OCI-LY3 (cell line): ENCODE measurements at regions not wholly inside any gene's neighbourhood (a gene's known extent, or its start where the extent isn't known, plus 50 kb on each side); places are given as distances from the start of the nearest gene placed in this dataset.

Experiments
- H2AFZ ChIP-seq: fragments of 200-600, 300-600 bp; shearing (Covaris generic); 2 replicates; pipeline ENCODE4 v1.6.0; 2014; ENCODE audit warnings: antibody characterized with exemption, low read depth, low read length
- H3K27ac ChIP-seq: fragments of 200-600, 300-600 bp; sonication (generic); 2 replicates; pipeline ENCODE4 v1.5.1; 2014; ENCODE audit warnings: mild to moderate bottlenecking, low read length, moderate library complexity, mixed read lengths
- H3K27me3 ChIP-seq: fragments of 200-600, 300-600 bp; sonication (generic); 2 replicates; pipeline ENCODE4 v1.6.1; 2014; ENCODE audit warnings: low read depth, low read length, mixed read lengths
- H3K36me3 ChIP-seq: fragments of 200-600, 300-600 bp; sonication (generic); replicated peaks from 2 replicates; pipeline ENCODE3; 2014; ENCODE audit warnings: low read depth, low read length, mixed read lengths
- H3K4me1 ChIP-seq: fragments of 300-600, 200-600 bp; sonication (generic); 2 replicates; pipeline ENCODE4 v1.6.1; 2014; ENCODE audit warnings: low read length, mixed read lengths
- H3K4me2 ChIP-seq: fragments of 200-600, 300-600 bp; sonication (generic); 2 replicates; pipeline ENCODE4 v1.6.1; 2014; ENCODE audit warnings: low read length, mixed read lengths
- H3K4me3 ChIP-seq: fragments of 300-600, 200-600 bp; sonication (generic); 2 replicates; pipeline ENCODE4 v1.5.1; 2014; ENCODE audit warnings: antibody characterized with exemption, mild to moderate bottlenecking, low read length, moderate library complexity
- H3K79me2 ChIP-seq: fragments of 300-600, 200-600 bp; shearing (Covaris generic); 2 replicates; pipeline ENCODE4 v1.6.1; 2014; ENCODE audit warnings: mild to moderate bottlenecking, low read length, mixed read lengths
- H3K9ac ChIP-seq: fragments of 300-600, 200-600 bp; shearing (Covaris generic); 2 replicates; pipeline ENCODE4 v1.6.0; 2014; ENCODE audit warnings: mild to moderate bottlenecking, low read length, moderate library complexity
- H3K9me3 ChIP-seq: fragments of 200-600, 300-600 bp; shearing (Covaris generic); 2 replicates; pipeline ENCODE4 v1.6.1; 2014; ENCODE audit warnings: low read length, mixed read lengths; ENCODE audit not compliant: insufficient read depth
- H4K20me1 ChIP-seq: fragments of 200-600, 300-600 bp; sonication (generic); 2 replicates; pipeline ENCODE4 v1.6.1; 2016; ENCODE audit warnings: low read length, mixed read lengths; ENCODE audit not compliant: insufficient read depth
- EZH2phosphoT487 ChIP-seq: fragments of 200-600 bp; shearing (Covaris generic); IDR thresholded peaks from 2 replicates; pipeline ENCODE4 v1.6.1; 2018; ENCODE audit warnings: antibody characterized with exemption, mixed run types, low read depth
- TF ChIP-seq, protein P1 (sequence below): fragments of 200-600, 300-600 bp; sonication (generic); IDR thresholded peaks from 2 replicates; pipeline ENCODE4 v1.5.1; 2014; ENCODE audit warnings: antibody characterized with exemption, low read length, low read depth

DNA sequence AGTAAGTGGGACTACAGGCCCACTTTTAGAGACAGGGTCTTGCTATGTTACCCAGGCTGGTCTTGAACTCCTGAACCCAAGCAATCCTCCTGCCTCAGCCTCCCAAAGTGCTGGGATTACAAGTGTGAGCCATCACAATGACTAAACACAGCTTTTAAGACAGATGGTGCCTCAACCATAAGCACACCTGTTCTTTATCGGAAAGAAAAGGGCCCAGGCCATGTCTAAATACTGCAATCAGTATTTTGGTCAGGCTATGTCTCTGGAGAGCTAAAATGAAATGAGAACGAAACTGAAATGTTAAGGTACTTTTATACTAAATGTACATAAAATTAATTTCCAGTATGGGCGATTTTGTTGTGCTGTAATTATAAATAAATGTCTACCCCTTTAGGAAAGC is 69.5 kb upstream of the SPTBN1 start:
- no peak overlapping the region for H3K4me3 ChIP-seq
- H4K20me1 ChIP-seq, result no peaks in the 10 kb centered on the region
- H3K4me2 ChIP-seq, result no peak overlapping the region
- no peaks in the 10 kb centered on the region for H3K4me1 ChIP-seq
- no peaks in the 10 kb centered on the region for H3K79me2 ChIP-seq
- H3K9ac ChIP-seq, result no peak overlapping the region
- H3K9me3 ChIP-seq, result no peaks in the 10 kb centered on the region
- no peak overlapping the region for H3K27ac ChIP-seq
- no peaks in the 10 kb centered on the region for H3K36me3 ChIP-seq
- H2AFZ ChIP-seq, result no peak overlapping the region
- TF ChIP-seq EZH2phosphoT487, result no peak
- TF ChIP-seq, protein P1, sequence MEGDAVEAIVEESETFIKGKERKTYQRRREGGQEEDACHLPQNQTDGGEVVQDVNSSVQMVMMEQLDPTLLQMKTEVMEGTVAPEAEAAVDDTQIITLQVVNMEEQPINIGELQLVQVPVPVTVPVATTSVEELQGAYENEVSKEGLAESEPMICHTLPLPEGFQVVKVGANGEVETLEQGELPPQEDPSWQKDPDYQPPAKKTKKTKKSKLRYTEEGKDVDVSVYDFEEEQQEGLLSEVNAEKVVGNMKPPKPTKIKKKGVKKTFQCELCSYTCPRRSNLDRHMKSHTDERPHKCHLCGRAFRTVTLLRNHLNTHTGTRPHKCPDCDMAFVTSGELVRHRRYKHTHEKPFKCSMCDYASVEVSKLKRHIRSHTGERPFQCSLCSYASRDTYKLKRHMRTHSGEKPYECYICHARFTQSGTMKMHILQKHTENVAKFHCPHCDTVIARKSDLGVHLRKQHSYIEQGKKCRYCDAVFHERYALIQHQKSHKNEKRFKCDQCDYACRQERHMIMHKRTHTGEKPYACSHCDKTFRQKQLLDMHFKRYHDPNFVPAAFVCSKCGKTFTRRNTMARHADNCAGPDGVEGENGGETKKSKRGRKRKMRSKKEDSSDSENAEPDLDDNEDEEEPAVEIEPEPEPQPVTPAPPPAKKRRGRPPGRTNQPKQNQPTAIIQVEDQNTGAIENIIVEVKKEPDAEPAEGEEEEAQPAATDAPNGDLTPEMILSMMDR, result no peak
- H3K27me3 ChIP-seq, result no peaks in the 10 kb centered on the region

DNA sequence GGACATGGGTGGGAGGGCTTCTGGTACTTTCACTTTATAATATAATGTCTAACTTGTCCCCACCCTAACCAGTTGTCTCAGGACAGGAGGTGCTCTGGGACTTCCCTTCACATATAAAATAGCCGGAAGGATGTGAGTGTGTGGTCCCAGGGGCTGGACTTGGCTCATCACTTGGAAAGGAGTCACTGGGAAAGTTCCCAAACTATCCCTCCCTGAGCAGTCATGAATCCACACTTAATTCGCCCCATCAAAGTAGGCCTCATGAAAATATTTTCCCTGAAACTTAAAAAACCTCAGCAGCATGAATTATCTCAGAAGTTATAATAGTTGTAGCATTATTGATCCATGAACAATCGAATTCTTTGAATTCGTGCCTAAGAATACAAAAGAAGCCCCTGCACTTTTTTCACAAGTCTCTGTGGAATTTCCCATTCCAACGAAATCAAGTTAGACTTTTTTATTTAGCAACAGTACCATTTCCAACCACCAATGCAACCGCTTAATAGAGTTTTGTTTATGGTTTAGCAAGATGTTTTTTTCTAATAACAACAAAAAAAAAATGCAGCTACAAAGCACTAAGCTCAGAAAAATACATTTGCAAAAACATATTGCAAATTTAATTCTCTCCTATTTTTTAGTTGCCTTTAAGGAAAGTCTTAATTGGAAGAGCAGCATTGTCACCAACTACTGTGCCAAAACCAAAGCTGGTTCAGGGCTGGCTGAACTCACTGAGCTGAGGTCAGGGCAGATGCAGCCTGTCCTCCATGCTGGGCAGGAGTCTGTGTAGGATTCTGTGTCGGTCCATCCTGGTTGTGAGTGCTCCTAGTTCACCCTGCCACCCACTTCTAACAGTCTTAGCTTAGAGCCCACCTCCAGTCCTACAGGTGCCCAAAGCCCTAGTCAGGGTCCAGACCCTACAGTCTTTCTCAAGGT is 68.8 kb upstream of the SPTBN1 start:
- Histone ChIP-seq H3K9ac (no peak overlapping the region), H3K9me3 (no peaks in the 10 kb centered on the region), H3K4me1 (no peaks in the 10 kb centered on the region), H4K20me1 (no peaks in the 10 kb centered on the region), H2AFZ (no peak overlapping the region), H3K27ac (no peak overlapping the region), H3K4me3 (no peak overlapping the region), H3K36me3 (no peaks in the 10 kb centered on the region), H3K79me2 (no peaks in the 10 kb centered on the region), H3K4me2 (no peak overlapping the region), H3K27me3 (no peaks in the 10 kb centered on the region)
- TF ChIP-seq, protein P1, result no peak
- TF ChIP-seq EZH2phosphoT487, result no peak

DNA sequence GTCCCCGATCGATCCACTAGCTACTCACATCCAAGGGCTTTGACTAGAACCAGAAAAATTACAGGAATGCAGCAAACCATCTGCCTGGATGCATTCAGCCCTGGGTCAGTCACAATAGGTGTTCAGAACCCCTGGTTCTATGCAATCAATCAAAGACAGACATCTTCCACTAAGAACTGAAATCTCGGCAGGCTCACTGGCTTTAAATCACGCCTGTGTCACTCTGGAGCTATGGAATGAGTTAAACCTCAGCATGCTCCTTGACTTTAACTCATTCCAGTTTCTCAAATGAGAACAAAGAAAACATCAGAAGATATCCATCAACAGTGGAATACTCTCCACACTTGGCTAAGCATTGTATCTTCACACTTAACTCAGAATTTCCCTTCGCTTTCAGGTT is 68.1 kb upstream of the SPTBN1 start:
- Histone ChIP-seq H3K36me3 (no peaks in the 10 kb centered on the region), H3K4me3 (no peak overlapping the region), H3K79me2 (no peaks in the 10 kb centered on the region), H3K4me1 (no peaks in the 10 kb centered on the region), H4K20me1 (no peaks in the 10 kb centered on the region), H3K27me3 (no peaks in the 10 kb centered on the region), H3K9me3 (no peaks in the 10 kb centered on the region), H3K27ac (no peak overlapping the region), H3K9ac (no peak overlapping the region), H3K4me2 (no peak overlapping the region), H2AFZ (no peak overlapping the region)
- TF ChIP-seq, protein P1, result no peak
- no peak for TF ChIP-seq EZH2phosphoT487

DNA sequence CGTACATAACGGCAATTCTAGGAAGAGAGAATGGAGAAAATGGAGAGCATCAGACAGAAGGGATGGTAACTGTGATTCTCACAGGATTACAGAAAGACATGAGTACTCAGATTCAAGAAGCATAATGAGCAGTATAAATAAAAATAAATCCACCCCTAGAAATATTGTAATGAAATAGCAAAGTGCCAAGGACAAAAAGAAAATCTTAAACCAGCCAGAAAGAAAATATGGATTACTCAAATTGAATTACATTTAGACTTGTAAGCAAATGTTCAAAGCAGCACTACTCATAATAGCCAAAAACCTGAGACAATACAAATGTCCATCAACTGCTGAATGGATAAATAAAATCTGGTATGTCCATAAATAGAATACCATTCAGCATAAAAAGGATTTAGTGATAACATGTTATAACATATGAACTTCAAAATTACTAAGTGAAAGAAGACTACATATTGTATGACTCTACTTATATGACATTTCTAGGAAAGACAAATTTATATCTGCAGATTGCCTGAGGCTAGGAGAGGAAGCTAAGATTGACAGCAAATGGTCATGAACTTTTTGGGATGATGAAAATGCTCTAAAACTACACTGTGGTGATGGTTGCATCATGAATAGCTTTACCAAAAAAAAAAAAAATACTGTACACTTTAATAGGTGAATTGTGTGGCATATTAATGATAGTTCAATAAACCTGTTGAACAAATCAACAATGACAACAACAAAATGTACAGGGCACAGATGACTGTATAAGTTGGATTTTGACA is 63.4 kb upstream of the SPTBN1 start:
- Histone ChIP-seq H3K4me1 (peaks cover 8% of the 10 kb centered on the region), H3K4me2 (no peak overlapping the region), H3K27me3 (no peaks in the 10 kb centered on the region), H3K36me3 (no peaks in the 10 kb centered on the region), H2AFZ (no peak overlapping the region), H3K9ac (no peak overlapping the region), H3K4me3 (no peak overlapping the region), H3K79me2 (no peaks in the 10 kb centered on the region), H4K20me1 (no peaks in the 10 kb centered on the region), H3K9me3 (no peaks in the 10 kb centered on the region), H3K27ac (no peak overlapping the region)
- TF ChIP-seq, protein P1, result no peak
- TF ChIP-seq EZH2phosphoT487, result no peak
